Stimulated activated CD4-positive, alpha-beta T cell treated with anti-CD3 and anti-CD28 coated beads, Interleukin-2, amount 100 ng/mL, for 24 hours (primary cell): ENCODE measurements at regions not wholly inside any gene's neighbourhood (a gene's known extent, or its start where the extent isn't known, plus 50 kb on each side); places are given as distances from the start of the nearest gene placed in this dataset.

Source experiments
- DNase-seq, 2 donors: peaks; one replicate each; pipeline ENCODE4 v3.0.0-alpha.2; 2020

GRCh38 chr16:65658349-65658748, 536.5 kb upstream of the CDH11 start:
- DNase-seq = no peak

GRCh38 chr16:65657556-65657955, 535.7 kb upstream of the CDH11 start:
- no peak for DNase-seq

GRCh38 chr16:65657071-65657494, 535.2 kb upstream of the CDH11 start:
- no peak for DNase-seq

GRCh38 chr16:65655802-65656201, 533.9 kb upstream of the CDH11 start:
- no peak for DNase-seq

GRCh38 chr16:65648101-65648500, 526.2 kb upstream of the CDH11 start:
- no peak for DNase-seq

- no peak for DNase-seq
Observed at GRCh38 chr16:65644821-65645220, 523.0 kb upstream of the CDH11 start.

GRCh38 chr16:65641762-65642289, 520.0 kb upstream of the CDH11 start:
- no peak for DNase-seq

GRCh38 chr16:65641049-65641761, 519.3 kb upstream of the CDH11 start:
- no peak for DNase-seq

- no peak for DNase-seq
Observed at GRCh38 chr16:65634833-65635232, 513.0 kb upstream of the CDH11 start.

- no peak for DNase-seq
Observed at GRCh38 chr16:65634291-65634690, 512.4 kb upstream of the CDH11 start.

- DNase-seq = no peak
Observed at GRCh38 chr16:65624666-65625065, 502.8 kb upstream of the CDH11 start.

- no peak for DNase-seq
Observed at GRCh38 chr16:65624229-65624628, 502.4 kb upstream of the CDH11 start.

- DNase-seq = no peak
Observed at GRCh38 chr16:65622871-65623270, 501.0 kb upstream of the CDH11 start.

GRCh38 chr16:65622151-65622550, 500.3 kb upstream of the CDH11 start:
- DNase-seq = no peak

GRCh38 chr16:65621640-65622039, 499.8 kb upstream of the CDH11 start:
- DNase-seq = no peak

GRCh38 chr16:65619606-65620005, 497.7 kb upstream of the CDH11 start:
- DNase-seq = no peak

GRCh38 chr16:65618931-65619330, 497.1 kb upstream of the CDH11 start:
- DNase-seq = no peak

GRCh38 chr16:65618333-65618732, 496.5 kb upstream of the CDH11 start:
- DNase-seq = no peak

- DNase-seq = no peak
Observed at GRCh38 chr16:65617421-65617820, 495.6 kb upstream of the CDH11 start.

GRCh38 chr16:65608455-65608854, 486.6 kb upstream of the CDH11 start:
- DNase-seq = no peak

- DNase-seq = no peak
Observed at GRCh38 chr16:65604771-65605170, 482.9 kb upstream of the CDH11 start.

GRCh38 chr16:65601781-65602180, 479.9 kb upstream of the CDH11 start:
- no peak for DNase-seq

GRCh38 chr16:65600629-65601028, 478.8 kb upstream of the CDH11 start:
- no peak for DNase-seq

GRCh38 chr16:65600046-65600445, 478.2 kb upstream of the CDH11 start:
- no peak for DNase-seq

- no peak for DNase-seq
Observed at GRCh38 chr16:65598621-65599020, 476.8 kb upstream of the CDH11 start.
